Naive B cell (primary cell): ENCODE measurements at regions not wholly inside any gene's neighbourhood (a gene's known extent, or its start where the extent isn't known, plus 50 kb on each side); places are given as distances from the start of the nearest gene placed in this dataset.
A peak's percentile ranks its signal among the peaks of the same experiment; 100 is the strongest.

ENCODE experiments used
- ATAC-seq, 2 donors: fragments of 150-1000 bp; cut with Tn5 transposase; 2 replicates each; pipeline ENCODE4 v1.10.0; 2021; ENCODE audit warnings: low read depth in 2 of 2, mild to moderate bottlenecking in 2 of 2, moderate library complexity in 2 of 2
- DNase-seq: peaks from one replicate; pipeline ENCODE4 v3.0.0; 2022
- H3K27ac Mint-ChIP-seq, 6 donors: one replicate each; pipeline ENCODE4 v1.8.0; 2020 to 2022; ENCODE audit warnings: mild to moderate bottlenecking in 6 of 6, mixed read lengths in 6 of 6, moderate library complexity in 5 of 6, inconsistent platforms in 2 of 6
- H3K27me3 Mint-ChIP-seq, 3 donors: one replicate each; pipeline ENCODE4 v1.8.0; 2021 to 2022; ENCODE audit warnings: mixed read lengths in 3 of 3, mild to moderate bottlenecking in 1 of 3
- H3K36me3 Mint-ChIP-seq, 2 donors: one replicate each; pipeline ENCODE4 v1.8.0; 2020 to 2022; ENCODE audit warnings: mixed read lengths in 2 of 2, inconsistent platforms in 1 of 2, mild to moderate bottlenecking in 1 of 2
- H3K4me1 Mint-ChIP-seq, 3 donors: one replicate each; pipeline ENCODE4 v1.8.0; 2020 to 2022; ENCODE audit warnings: mixed read lengths in 3 of 3, inconsistent platforms in 1 of 3, mild to moderate bottlenecking in 1 of 3, moderate library complexity in 1 of 3
- H3K4me3 Mint-ChIP-seq, 8 donors: one replicate each; pipeline ENCODE4 v1.8.0; 2020 to 2022; ENCODE audit warnings: mild to moderate bottlenecking in 8 of 8, mixed read lengths in 8 of 8, moderate library complexity in 8 of 8, inconsistent platforms in 2 of 8
- H3K9me3 Mint-ChIP-seq, 7 donors: one replicate each; pipeline ENCODE4 v1.8.0; 2020 to 2022; ENCODE audit warnings: mixed read lengths in 7 of 7, mild to moderate bottlenecking in 5 of 7, inconsistent platforms in 2 of 7, moderate library complexity in 1 of 7

DNA sequence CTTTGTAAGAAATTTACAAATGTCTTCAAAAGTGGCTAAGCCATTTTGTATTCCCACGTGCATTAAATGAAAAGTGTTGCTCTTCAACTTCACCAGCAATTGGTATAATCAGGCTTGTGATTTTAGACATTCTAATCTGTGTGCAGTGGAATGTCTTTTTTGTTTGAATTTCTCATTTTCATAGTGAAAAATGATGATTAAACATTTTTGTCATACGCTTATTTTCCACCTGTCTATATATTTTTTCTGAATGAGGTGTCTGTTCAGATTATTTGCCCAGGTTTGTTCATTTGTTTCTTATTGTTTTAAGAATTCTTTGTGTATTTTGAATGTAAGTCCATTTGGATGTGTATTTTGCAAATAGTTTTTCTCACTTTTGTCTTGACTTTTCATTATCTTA, 558.1 kb downstream of the TENT5A start:
- no peak for ATAC-seq

DNA sequence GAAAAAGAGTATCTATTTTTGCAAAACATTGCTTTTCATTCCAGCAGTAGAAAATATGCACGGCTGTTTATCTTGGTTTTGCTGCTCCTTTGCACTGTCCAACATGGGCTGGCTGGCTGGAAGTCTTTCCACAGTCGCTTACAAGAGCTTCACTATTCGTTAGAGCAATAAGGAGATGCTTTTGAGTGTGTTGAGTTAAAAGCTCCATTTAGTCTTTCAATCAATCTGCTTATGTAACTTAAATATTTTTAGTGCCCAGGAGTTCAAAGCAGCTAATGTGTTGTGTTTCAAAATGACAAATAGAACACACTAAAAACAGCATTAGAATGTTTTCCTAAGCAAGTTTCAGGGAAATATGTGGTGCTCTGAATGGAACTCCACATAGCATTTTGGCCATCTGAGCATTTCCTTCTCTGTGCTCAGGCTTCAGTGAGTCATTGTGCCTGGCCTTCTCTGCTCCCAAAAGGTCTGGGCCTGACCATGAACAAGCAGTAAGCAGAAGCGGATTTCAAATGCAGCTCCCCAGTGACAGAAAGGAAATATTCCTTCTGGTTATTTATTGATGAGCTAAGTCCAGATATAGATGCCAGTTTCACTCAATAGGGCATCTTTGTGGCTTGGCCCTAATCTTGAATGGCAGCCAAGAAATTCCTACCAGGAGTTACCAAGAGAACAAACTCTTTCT, 580.3 kb downstream of the TENT5A start:
- Mint-ChIP-seq H3K4me3 (no peak overlapping the region), H3K27me3 (no peaks in the 10 kb centered on the region), H3K4me1 (no peaks in the 10 kb centered on the region), H3K36me3 (no peaks in the 10 kb centered on the region), H3K27ac (no peak overlapping the region), H3K9me3 (no peaks in the 10 kb centered on the region)
- ATAC-seq = no peak
- no peak for DNase-seq

More for the DNA sequence above, 558.1 kb downstream of the TENT5A start:
- Mint-ChIP-seq H3K27me3 (no peaks in the 10 kb centered on the region), H3K27ac (no peak overlapping the region), H3K4me1 (no peaks in the 10 kb centered on the region), H3K9me3 (peaks cover 0 to 3% (median 0%) of the 10 kb centered on the region in 7 donors), H3K36me3 (no peaks in the 10 kb centered on the region), H3K4me3 (no peak overlapping the region)
- no peak for DNase-seq

DNA sequence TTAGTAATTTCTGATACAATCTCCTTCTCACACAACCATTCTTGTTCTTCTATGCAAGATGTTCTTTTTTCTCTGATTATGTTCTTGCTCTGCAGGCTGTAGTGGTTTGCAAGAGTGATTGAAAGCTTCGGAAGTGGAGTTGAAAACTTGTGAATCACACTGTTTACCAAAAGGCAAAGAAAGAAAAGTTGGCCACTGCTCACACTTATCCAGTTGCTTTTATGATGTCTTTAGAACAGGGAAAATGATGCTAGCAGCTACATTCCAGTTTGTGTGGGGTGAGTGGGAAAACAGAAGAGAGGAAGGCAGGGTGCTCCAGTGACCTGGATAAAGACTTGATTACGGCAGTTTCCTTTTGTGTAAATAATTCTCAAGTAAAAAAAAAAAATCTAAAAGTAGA, 583.3 kb downstream of the TENT5A start:
- no peaks in the 10 kb centered on the region for H3K4me1 Mint-ChIP-seq
- ATAC-seq (no peak), DNase-seq (no peak)
- no peaks in the 10 kb centered on the region for H3K27me3 Mint-ChIP-seq
- H3K27ac Mint-ChIP-seq = peak overlapping the region in 1 of 6 donors; percentile 1
- H3K36me3 Mint-ChIP-seq = no peaks in the 10 kb centered on the region
- no peaks in the 10 kb centered on the region for H3K9me3 Mint-ChIP-seq
- H3K4me3 Mint-ChIP-seq = no peak overlapping the region

DNA sequence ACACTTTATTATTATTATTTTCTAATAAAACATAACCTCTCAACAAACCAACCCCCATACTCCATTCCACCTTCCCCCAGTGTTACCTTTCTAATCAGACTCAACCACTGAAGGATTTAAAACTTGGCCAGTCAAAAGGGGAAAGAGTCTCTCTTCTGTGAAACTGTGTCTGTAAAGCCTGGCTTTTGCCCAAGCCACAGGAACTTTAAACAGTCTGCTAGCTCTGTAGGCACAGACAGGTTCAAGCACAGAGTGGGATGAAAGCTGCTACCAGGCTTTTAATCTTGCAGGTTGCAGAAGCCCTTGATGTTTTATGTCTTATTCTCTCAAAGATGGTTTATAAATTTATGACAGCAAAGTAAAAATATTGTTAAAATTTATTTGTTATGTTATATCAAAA, 585.7 kb downstream of the TENT5A start:
- ATAC-seq = no peak
- Mint-ChIP-seq H3K36me3 (no peaks in the 10 kb centered on the region), H3K9me3 (no peaks in the 10 kb centered on the region), H3K27me3 (no peaks in the 10 kb centered on the region), H3K27ac (no peak overlapping the region), H3K4me3 (no peak overlapping the region), H3K4me1 (no peaks in the 10 kb centered on the region)
- DNase-seq = no peak

DNA sequence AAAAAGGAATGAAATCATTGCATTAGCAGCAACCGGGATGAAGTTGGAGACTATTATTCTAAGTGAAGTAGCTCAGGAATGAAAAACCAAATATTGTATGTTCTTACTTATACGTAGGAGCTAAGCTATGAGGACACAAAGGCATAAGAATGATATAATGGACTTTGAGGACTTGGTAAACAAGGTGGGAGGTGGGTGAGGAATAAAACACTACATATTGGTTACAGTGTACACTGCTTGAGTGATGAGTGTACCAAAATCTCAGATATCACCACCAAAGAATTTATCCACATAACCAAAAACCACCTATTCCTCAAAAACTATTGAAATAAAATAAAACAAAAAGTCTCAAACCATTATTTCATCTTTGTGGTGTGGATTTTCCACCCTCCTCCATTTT, 593.5 kb downstream of the TENT5A start:
- Mint-ChIP-seq H3K27me3 (no peaks in the 10 kb centered on the region), H3K4me1 (no peaks in the 10 kb centered on the region), H3K9me3 (peaks cover 0 to 8% (median 0%) of the 10 kb centered on the region in 7 donors), H3K36me3 (no peaks in the 10 kb centered on the region), H3K4me3 (no peak overlapping the region), H3K27ac (peak overlapping the region in 1 of 6 donors; percentile 39)
- DNase-seq = no peak
- no peak for ATAC-seq

DNA sequence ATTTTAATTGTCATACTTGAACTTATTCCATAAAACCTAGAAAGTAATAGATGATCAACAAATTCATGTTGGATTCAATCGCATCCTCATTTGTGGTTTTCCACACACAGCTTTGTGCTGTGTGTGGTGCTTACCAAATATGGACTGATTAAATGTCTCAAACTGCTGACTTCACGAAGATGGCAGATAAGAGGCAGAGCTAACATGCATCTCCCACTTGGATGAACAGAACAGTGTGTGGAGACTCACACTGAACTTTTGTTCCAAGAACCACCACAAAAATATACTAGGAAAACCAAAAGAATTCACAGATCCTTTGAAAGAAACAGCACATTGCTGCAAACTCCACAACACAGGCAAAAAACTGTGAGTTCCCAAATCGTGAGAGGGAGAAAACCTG, 603.7 kb downstream of the TENT5A start:
- H3K9me3 Mint-ChIP-seq = peaks cover 5 to 21% (median 16%) of the 10 kb centered on the region in 7 donors
- no peak for DNase-seq
- no peak overlapping the region for H3K4me3 Mint-ChIP-seq
- no peaks in the 10 kb centered on the region for H3K36me3 Mint-ChIP-seq
- H3K4me1 Mint-ChIP-seq = no peaks in the 10 kb centered on the region
- H3K27ac Mint-ChIP-seq = no peak overlapping the region
- ATAC-seq = no peak
- no peaks in the 10 kb centered on the region for H3K27me3 Mint-ChIP-seq

DNA sequence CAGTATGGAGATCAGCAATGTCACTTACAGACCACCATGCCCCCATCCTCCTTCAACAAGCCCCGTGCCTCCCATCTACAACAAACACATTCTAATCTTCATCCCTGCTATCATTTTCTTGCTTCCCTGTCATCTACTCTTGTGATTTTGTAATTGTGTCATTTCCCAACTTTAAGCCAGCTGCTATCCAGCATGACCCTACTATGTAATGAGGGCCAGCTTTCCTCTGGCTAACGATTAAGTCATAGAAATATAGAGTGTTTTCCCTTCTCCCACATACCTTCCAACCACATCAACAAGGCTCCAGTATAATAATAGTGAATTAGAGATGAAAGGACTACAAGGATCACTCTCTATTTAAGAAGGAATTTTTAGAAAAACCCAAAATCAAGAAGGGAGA, 607.0 kb downstream of the TENT5A start:
- Mint-ChIP-seq H3K27ac (no peak overlapping the region), H3K27me3 (no peaks in the 10 kb centered on the region), H3K36me3 (no peaks in the 10 kb centered on the region), H3K4me1 (no peaks in the 10 kb centered on the region), H3K4me3 (no peak overlapping the region), H3K9me3 (peaks cover 0 to 4% (median 0%) of the 10 kb centered on the region in 7 donors)
- DNase-seq (no peak), ATAC-seq (no peak)

DNA sequence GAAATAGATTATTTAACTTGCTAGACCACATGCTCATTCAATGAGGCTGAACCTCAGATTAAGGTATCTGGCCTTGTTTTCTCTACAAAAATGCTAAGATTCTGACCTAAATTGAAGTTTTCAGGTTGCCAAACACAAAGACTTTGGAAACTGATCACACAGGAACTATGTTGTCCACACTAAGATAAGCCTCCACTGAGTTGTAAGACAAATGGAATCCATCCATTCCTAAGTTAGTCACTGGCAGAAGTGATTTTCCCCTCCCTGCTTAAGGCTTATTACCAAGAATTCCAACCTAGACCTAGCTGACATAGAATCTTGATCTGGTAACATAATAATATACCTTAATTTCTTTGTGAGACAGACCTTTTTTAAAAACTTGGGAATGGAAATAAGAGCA, 608.1 kb downstream of the TENT5A start:
- H3K27ac Mint-ChIP-seq = no peak overlapping the region
- no peaks in the 10 kb centered on the region for H3K36me3 Mint-ChIP-seq
- H3K4me1 Mint-ChIP-seq = no peaks in the 10 kb centered on the region
- H3K9me3 Mint-ChIP-seq = peaks cover 0 to 4% (median 0%) of the 10 kb centered on the region in 7 donors
- no peak overlapping the region for H3K4me3 Mint-ChIP-seq
- ATAC-seq (no peak), DNase-seq (no peak)
- H3K27me3 Mint-ChIP-seq = no peaks in the 10 kb centered on the region

DNA sequence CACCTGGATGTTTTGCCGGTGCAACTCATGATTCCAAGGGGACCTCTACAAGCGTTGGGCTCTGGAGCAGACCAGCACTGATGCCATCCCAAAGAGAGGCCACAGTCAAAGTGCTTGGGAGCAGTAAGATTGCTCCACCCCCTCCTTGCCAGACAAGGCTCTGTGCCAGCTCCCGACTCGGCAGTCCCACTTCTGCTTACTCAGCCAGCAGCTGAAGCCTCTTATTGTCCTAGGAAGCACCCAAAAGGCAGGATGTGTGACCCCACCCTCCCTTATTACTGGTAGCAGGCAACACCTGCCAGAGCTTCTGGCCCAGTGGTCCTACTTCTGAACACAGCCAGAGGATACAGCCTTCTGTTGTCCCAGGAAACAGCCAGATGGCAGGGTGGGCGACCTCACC, 614.2 kb downstream of the TENT5A start:
- no peak overlapping the region for H3K27ac Mint-ChIP-seq
- no peaks in the 10 kb centered on the region for H3K36me3 Mint-ChIP-seq
- no peaks in the 10 kb centered on the region for H3K27me3 Mint-ChIP-seq
- no peak for ATAC-seq
- no peak for DNase-seq
- no peaks in the 10 kb centered on the region for H3K4me1 Mint-ChIP-seq
- no peak overlapping the region for H3K4me3 Mint-ChIP-seq
- peaks cover 0 to 12% (median 4%) of the 10 kb centered on the region in 7 donors for H3K9me3 Mint-ChIP-seq

DNA sequence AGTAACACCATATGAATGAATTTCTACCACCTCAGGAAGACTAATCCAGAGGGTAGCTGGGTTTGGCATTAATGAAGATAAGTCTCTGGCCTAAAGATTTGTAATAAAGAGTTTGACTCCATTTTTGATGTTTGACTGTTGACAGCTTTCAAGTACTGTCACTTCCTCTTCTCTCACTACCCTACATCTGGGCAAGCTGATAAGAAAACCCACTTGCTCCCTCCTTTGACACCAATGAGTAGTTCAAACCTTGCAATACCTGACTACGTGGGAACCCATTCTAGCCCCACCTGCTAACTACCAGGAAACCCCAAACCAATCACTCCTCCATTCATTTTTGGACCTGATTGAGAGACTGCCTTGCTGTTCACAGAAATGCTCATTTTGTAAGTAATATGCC, 621.5 kb downstream of the TENT5A start:
- peaks cover 0 to 10% (median 0%) of the 10 kb centered on the region in 7 donors for H3K9me3 Mint-ChIP-seq
- H3K27me3 Mint-ChIP-seq = no peaks in the 10 kb centered on the region
- no peak overlapping the region for H3K4me3 Mint-ChIP-seq
- H3K4me1 Mint-ChIP-seq = no peaks in the 10 kb centered on the region
- ATAC-seq = no peak
- no peak for DNase-seq
- H3K27ac Mint-ChIP-seq = no peak overlapping the region
- no peaks in the 10 kb centered on the region for H3K36me3 Mint-ChIP-seq

DNA sequence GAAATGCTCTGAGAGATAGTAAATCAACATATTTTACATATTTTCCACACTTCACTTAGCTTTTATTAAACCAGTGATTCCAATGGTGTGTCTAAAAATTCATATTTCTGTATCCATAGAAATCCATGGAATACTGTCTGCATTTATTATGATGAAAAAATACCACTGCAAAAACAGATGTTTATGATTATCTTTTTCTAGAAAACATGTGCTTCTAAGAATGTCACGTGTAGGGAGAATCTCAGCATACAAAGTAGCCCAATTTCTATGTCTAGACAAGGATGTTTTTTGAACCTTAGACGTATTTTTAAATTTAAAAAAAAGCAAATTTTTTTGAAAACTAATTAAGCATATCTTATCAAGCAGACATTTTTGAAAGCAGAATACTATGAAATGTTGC, 622.4 kb downstream of the TENT5A start:
- Mint-ChIP-seq H3K9me3 (peaks cover 0 to 4% (median 0%) of the 10 kb centered on the region in 7 donors), H3K27ac (no peak overlapping the region), H3K4me3 (no peak overlapping the region), H3K27me3 (no peaks in the 10 kb centered on the region), H3K36me3 (no peaks in the 10 kb centered on the region), H3K4me1 (no peaks in the 10 kb centered on the region)
- DNase-seq (no peak), ATAC-seq (no peak)

DNA sequence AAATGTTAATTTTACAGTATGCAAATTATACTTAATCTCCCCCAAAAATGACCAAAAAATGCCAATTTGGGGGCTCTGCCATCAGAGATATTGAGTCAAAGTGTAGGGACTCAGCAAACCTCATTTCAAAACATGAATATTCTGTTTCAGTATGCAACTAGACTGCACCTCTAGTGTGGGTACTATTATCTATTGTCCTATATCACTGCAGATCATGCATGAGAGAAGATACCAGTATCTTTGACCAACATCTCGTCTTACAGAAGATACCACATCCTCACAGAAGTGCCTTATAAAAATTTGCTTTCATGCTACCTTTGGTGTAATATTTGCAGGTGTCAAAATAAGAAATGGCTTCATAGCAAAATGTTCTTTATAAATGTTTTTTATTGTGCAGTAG, 623.8 kb downstream of the TENT5A start:
- Mint-ChIP-seq H3K27ac (no peak overlapping the region), H3K9me3 (peaks cover 0 to 4% (median 0%) of the 10 kb centered on the region in 7 donors), H3K4me1 (no peaks in the 10 kb centered on the region), H3K4me3 (no peak overlapping the region), H3K27me3 (no peaks in the 10 kb centered on the region), H3K36me3 (no peaks in the 10 kb centered on the region)
- ATAC-seq (no peak), DNase-seq (no peak)

DNA sequence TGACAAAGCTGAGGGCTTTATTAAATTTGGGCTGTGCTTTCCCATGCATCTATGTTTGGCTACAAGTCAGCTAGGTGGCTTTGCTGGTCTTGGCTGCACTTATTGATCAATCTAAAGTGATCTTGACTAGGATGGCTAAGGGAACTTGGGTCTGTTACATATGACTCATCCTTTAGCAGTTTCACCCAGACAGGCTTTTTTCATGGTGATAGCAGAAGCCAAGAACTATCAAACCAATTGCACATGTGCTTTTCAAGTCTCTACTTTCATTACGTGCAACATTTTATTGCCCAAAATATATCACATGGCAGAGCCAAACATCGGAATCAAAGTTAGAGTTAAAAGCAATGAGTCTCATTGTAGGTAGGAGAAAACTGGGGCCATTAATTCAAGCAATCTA, 626.3 kb downstream of the TENT5A start:
- no peaks in the 10 kb centered on the region for H3K4me1 Mint-ChIP-seq
- H3K27me3 Mint-ChIP-seq = no peaks in the 10 kb centered on the region
- H3K9me3 Mint-ChIP-seq = peaks cover 0 to 5% (median 0%) of the 10 kb centered on the region in 7 donors
- ATAC-seq (no peak), DNase-seq (no peak)
- no peak overlapping the region for H3K27ac Mint-ChIP-seq
- no peaks in the 10 kb centered on the region for H3K36me3 Mint-ChIP-seq
- H3K4me3 Mint-ChIP-seq = no peak overlapping the region

DNA sequence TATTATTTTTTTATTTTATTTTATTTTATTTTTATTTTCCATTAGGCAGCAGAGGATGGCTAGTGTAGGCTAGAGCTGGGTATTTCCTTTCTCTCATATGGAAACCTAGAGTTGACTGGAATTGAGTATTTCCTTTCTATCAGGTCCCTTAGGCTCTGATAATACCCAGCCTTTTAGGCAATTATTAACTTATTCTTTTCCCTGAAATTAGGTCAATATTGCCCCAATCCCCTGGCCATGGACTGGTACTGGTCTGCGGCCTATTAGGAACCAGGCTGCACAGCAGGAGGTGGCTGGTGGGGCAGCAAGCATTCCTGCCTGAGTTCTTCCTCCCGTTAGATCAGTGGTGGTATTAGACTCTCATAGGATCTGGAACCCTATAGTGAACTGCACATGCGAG, 632.2 kb downstream of the TENT5A start:
- DNase-seq (no peak), ATAC-seq (no peak)
- Mint-ChIP-seq H3K36me3 (no peaks in the 10 kb centered on the region), H3K27ac (no peak overlapping the region), H3K4me3 (no peak overlapping the region), H3K4me1 (no peaks in the 10 kb centered on the region), H3K27me3 (no peaks in the 10 kb centered on the region), H3K9me3 (peaks cover 0 to 11% (median 5%) of the 10 kb centered on the region in 7 donors)

DNA sequence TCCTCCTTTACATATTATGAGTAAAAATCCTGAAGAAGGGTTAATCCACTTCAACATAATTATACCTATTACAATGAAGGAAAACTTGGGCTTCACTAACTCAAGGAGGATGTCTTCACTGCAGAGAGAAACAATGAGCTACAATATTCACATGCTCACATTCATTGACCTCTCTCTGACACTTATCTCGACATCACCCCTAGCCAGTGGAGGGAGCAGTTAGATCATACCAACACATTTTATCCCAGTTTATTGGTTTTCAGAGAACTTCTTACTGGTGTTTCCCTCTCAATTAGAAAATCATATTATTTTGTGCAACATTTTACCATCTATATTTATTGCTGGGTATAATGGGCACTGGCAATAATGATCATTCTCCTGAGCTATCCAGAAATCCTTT, 646.5 kb downstream of the TENT5A start:
- DNase-seq = no peak
- H3K4me1 Mint-ChIP-seq = no peaks in the 10 kb centered on the region
- H3K4me3 Mint-ChIP-seq = no peak overlapping the region
- no peak overlapping the region for H3K27ac Mint-ChIP-seq
- peaks cover 0 to 9% (median 5%) of the 10 kb centered on the region in 7 donors for H3K9me3 Mint-ChIP-seq
- H3K36me3 Mint-ChIP-seq = no peaks in the 10 kb centered on the region
- H3K27me3 Mint-ChIP-seq = no peaks in the 10 kb centered on the region
- no peak for ATAC-seq
